ENCODE measurements at regions not wholly inside any gene's neighbourhood (a gene's known extent, or its start where the extent isn't known, plus 50 kb on each side); places are given as distances from the start of the nearest gene placed in this dataset.

DNA sequence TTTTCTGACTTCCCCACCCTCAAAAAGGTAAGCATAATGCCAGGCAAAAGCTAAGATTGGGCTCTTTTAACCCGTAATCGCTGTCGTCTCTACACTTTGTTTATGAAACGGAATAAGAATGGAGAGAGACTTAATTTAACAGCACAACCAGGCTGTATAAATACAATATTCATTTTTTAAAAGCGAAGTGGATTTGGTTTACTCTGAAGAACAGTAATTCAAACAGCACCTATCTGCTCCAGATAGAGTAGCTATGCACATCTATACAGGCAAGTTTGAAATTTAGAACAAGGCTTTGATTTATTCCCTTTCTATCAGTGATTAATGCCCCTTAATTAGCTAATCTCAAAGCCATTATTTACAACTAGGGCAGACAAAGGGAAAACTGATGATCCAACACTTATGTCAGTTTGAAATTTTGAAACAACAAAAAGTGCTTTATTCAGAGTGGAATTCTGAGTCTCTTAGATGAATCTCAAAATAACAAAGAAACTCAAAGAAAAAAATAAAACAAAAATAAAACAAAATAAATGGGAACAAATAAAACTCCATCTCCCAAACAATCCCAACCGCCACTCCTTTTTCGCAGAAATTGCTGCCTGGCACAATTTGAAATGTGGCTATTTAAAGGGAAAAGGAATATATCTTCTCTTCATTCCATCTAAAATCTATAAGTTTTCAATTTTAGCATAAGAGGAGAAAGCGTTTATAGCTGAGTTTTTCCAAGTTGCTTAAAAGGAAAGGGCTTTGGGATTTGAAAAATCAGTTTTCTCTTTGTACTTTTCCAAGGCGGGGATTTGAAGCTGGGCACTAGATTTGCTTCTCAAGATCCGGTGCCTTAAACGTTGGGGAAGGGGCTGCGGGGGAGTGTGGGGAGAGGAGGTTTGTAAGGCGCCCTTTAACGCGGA, 298.6 kb downstream of the PARP8 start:
- H3K9me3 ChIP-seq (replicated peaks; ENCODE audit: control insufficient read depth, low read depth, low read length): no peaks in the 10 kb centered on the region
- no peak overlapping the region for H3K4me3 ChIP-seq (ENCODE audit: low read length)
- 100% methylated on average over 1 of the region's 15 CpGs for WGBS (ENCODE audit: insufficient coverage)
- H3K4me1 ChIP-seq (ENCODE audit: control insufficient read depth, insufficient read depth, low read length): peaks cover 52% of the 10 kb centered on the region
- H3K36me3 ChIP-seq (ENCODE audit: control insufficient read depth, insufficient read depth, low read length): no peaks in the 10 kb centered on the region
- H3K27me3 ChIP-seq (ENCODE audit: control insufficient read depth, insufficient read depth, low read length): peaks cover 67% of the 10 kb centered on the region
- no peak overlapping the region for H3K27ac ChIP-seq (ENCODE audit: low read length)
- no peak for DNase-seq

DNA sequence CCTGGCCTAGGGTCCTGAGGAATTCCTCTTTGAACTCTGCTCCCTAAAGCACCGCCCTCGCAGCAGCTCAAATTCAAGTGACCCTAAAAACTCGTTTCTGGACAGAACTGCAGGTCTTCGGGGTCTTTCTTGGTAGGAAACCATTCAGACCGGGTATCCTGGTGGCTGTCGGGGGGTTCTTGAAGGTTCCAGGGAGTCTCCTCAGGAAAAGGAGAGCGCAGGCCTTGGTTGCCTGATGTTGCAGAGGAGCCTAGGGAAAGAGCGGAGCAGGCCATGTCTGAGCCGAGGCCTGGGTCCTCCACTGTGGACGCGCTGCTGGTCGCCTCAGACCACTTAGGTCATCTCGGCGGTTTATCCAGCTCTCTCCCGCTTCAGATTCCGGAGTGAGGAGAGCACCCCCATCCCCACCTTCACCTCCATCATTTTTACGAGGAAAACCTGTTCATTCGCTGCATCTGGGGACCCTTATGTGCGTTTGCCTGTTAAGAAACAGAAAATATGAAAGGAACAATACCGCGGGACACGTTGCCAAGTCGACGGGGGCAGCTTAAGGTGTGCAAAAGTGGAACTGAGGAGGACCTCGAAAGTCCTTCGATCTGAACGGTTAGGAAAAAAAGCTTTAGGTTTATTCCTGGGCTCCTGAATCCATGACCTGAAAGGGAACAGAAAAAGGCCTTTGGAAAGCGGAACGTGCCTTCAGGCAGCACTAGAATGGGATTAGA, 299.4 kb downstream of the PARP8 start:
- Histone ChIP-seq H3K9me3 (replicated peaks; ENCODE audit: control insufficient read depth, low read depth, low read length) (no peaks in the 10 kb centered on the region), H3K4me3 (ENCODE audit: low read length) (no peak overlapping the region), H3K27me3 (ENCODE audit: control insufficient read depth, insufficient read depth, low read length) (peaks cover 72% of the 10 kb centered on the region), H3K36me3 (ENCODE audit: control insufficient read depth, insufficient read depth, low read length) (no peaks in the 10 kb centered on the region), H3K27ac (ENCODE audit: low read length) (no peak overlapping the region), H3K4me1 (ENCODE audit: control insufficient read depth, insufficient read depth, low read length) (peaks cover 52% of the 10 kb centered on the region)
- no peak for DNase-seq
- 60% methylated on average over 29 of the region's 29 CpGs for WGBS (ENCODE audit: insufficient coverage)

GRCh38 chr5:50967009-50967562, 300.6 kb downstream of the PARP8 start:
- Histone ChIP-seq H3K36me3 (ENCODE audit: control insufficient read depth, insufficient read depth, low read length) (no peaks in the 10 kb centered on the region), H3K4me1 (ENCODE audit: control insufficient read depth, insufficient read depth, low read length) (peaks cover 52% of the 10 kb centered on the region), H3K27ac (ENCODE audit: low read length) (no peak overlapping the region), H3K4me3 (ENCODE audit: low read length) (peak overlapping the region; percentile 29), H3K9me3 (replicated peaks; ENCODE audit: control insufficient read depth, low read depth, low read length) (no peaks in the 10 kb centered on the region), H3K27me3 (ENCODE audit: control insufficient read depth, insufficient read depth, low read length) (peaks cover 72% of the 10 kb centered on the region)
- DNase-seq: peak; percentile 26
- WGBS (ENCODE audit: insufficient coverage): 3% methylated on average over 5 of the region's 12 CpGs

DNA sequence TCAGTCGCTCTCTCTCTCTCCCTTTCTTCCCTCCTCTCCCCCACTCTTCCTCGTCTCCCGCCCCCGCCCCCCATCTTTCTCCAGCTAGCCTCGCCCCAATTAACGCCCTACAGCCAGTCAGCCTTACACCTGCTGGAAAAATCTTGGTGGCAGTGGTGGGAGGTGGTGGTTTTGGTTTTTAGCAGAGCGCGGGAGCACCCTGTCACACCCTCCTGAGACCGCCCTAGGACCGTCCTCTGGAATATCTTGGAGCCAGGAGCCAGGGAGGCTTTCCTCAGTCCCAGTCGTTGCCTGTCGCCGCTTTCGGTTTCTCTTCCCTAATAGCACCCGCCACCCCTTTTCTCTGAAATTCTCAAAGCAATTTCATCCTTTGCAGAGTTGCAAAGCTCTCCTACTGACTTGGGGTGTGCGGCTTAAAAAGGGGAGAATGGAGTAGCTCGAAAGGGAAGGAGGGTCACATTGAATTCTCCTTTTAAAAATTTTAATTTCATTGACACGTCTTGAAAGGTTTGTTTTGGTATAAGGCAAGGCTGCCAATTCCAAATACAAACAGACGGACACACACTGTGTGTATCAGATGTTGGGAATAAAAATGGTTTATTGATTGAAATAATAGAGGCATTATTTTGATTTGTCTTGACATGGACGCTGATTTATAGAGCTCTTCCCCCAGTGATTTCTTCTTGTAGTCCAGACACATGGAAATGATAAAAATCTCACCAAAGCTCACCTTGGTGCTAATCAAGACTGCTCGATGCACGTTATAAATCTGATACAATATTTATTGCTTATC, 301.3 kb downstream of the PARP8 start:
- peaks cover 76% of the 10 kb centered on the region for H3K27me3 ChIP-seq (ENCODE audit: control insufficient read depth, insufficient read depth, low read length)
- no peak overlapping the region for H3K27ac ChIP-seq (ENCODE audit: low read length)
- H3K4me1 ChIP-seq (ENCODE audit: control insufficient read depth, insufficient read depth, low read length): peaks cover 52% of the 10 kb centered on the region

GRCh38 chr5:50968356-50969149, 302.1 kb downstream of the PARP8 start:
- H3K27ac ChIP-seq (ENCODE audit: low read length): no peak overlapping the region
- peak; percentile 5 for DNase-seq
- peaks cover 71% of the 10 kb centered on the region for H3K27me3 ChIP-seq (ENCODE audit: control insufficient read depth, insufficient read depth, low read length)
- H3K4me1 ChIP-seq (ENCODE audit: control insufficient read depth, insufficient read depth, low read length): peaks cover 45% of the 10 kb centered on the region
- H3K9me3 ChIP-seq (replicated peaks; ENCODE audit: control insufficient read depth, low read depth, low read length): no peaks in the 10 kb centered on the region
- H3K4me3 ChIP-seq (ENCODE audit: low read length): no peak overlapping the region
- H3K36me3 ChIP-seq (ENCODE audit: control insufficient read depth, insufficient read depth, low read length): no peaks in the 10 kb centered on the region
- WGBS (ENCODE audit: insufficient coverage): 3% methylated on average over 11 of the region's 23 CpGs

More for the DNA sequence above, 301.3 kb downstream of the PARP8 start:
- Histone ChIP-seq H3K4me3 (ENCODE audit: low read length) (peak overlapping the region; percentile 29), H3K9me3 (replicated peaks; ENCODE audit: control insufficient read depth, low read depth, low read length) (no peaks in the 10 kb centered on the region), H3K36me3 (ENCODE audit: control insufficient read depth, insufficient read depth, low read length) (no peaks in the 10 kb centered on the region)
- DNase-seq: peak; percentile 36
- WGBS (ENCODE audit: insufficient coverage): 0% methylated on average over 5 of the region's 22 CpGs

DNA sequence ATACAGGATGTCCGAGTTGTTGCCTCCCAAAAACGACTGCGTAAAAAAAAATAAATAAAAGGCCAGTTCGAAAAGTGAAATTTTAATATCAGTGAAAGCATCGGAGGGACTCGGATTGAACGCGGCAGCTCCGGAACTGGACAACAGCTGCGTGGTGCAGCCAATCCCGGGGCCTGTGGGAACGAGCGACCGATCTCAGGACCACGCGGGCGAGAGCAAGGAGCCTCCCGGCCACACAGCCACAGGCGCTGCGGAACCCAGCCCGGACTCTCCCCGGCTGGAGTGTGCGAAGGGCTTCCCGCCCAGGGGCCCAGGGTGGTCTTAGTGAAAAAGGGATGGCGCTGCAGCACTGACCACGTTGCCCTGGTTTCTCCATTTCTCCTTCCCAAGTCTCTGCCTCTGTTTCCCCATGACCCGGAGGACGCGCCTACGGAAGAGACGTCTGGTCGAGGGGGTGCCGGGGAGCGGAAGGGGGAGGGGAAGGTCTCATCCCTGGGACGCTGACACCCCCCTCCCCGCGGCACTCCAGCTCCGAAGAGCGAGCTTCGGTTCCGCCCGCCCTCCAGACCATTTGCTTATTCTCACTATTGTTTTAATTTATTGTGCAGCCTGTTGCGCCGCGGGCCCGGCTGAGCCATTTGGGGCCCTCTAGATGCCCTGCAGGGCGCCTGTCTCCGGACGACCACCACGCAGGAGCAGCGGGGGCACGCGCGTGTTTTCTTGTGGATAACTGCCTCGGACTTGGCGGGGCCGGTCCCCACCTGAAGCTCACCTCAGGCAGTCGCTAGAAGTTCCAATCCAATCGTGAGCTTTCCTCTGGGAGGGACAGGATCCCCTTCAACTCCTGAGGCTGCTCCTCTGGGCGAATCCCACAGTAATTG, 303.0 kb downstream of the PARP8 start:
- Histone ChIP-seq H3K4me3 (ENCODE audit: low read length) (peak overlapping the region; percentile 24), H3K4me1 (ENCODE audit: control insufficient read depth, insufficient read depth, low read length) (peaks cover 37% of the 10 kb centered on the region), H3K27ac (ENCODE audit: low read length) (no peak overlapping the region), H3K9me3 (replicated peaks; ENCODE audit: control insufficient read depth, low read depth, low read length) (no peaks in the 10 kb centered on the region), H3K36me3 (ENCODE audit: control insufficient read depth, insufficient read depth, low read length) (no peaks in the 10 kb centered on the region), H3K27me3 (ENCODE audit: control insufficient read depth, insufficient read depth, low read length) (peaks cover 62% of the 10 kb centered on the region)
- WGBS (ENCODE audit: insufficient coverage): 1% methylated on average over 44 of the region's 60 CpGs
- peak; percentile 19 for DNase-seq

GRCh38 chr5:50975840-50976239, 309.4 kb downstream of the PARP8 start:
- Histone ChIP-seq H3K27ac (ENCODE audit: low read length) (no peak overlapping the region), H3K9me3 (replicated peaks; ENCODE audit: control insufficient read depth, low read depth, low read length) (no peaks in the 10 kb centered on the region), H3K4me1 (ENCODE audit: control insufficient read depth, insufficient read depth, low read length) (no peaks in the 10 kb centered on the region), H3K4me3 (ENCODE audit: low read length) (no peak overlapping the region), H3K27me3 (ENCODE audit: control insufficient read depth, insufficient read depth, low read length) (peaks cover 5% of the 10 kb centered on the region), H3K36me3 (ENCODE audit: control insufficient read depth, insufficient read depth, low read length) (no peaks in the 10 kb centered on the region)
- no peak for DNase-seq
- 80% methylated on average over 1 of the region's 2 CpGs for WGBS (ENCODE audit: insufficient coverage)

DNA sequence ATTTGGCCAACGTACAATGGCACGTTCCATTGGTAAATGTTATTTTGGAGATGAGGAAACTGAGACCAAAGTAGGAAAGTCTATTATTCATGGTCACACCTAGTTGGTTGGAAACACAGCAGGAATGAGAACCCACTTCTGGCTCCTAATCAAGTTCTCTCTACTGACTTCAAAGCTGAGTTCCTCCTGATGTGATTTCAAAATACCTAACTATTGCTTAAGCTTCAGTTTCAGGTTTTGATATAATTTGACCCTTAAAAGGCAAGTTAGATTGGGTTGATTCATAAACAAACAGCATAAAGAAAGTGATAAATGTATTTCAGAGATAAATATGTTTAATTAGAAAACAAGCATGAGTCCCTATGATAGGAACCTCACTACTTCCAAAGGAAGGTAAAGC, 312.5 kb downstream of the PARP8 start:
- Histone ChIP-seq H3K9me3 (replicated peaks; ENCODE audit: control insufficient read depth, low read depth, low read length) (no peaks in the 10 kb centered on the region), H3K27ac (ENCODE audit: low read length) (no peak overlapping the region), H3K27me3 (ENCODE audit: control insufficient read depth, insufficient read depth, low read length) (no peaks in the 10 kb centered on the region), H3K4me1 (ENCODE audit: control insufficient read depth, insufficient read depth, low read length) (no peaks in the 10 kb centered on the region), H3K36me3 (ENCODE audit: control insufficient read depth, insufficient read depth, low read length) (no peaks in the 10 kb centered on the region), H3K4me3 (ENCODE audit: low read length) (no peak overlapping the region)
- no CpG with 5 or more reads among the region's 2 CpGs for WGBS (ENCODE audit: insufficient coverage)
- DNase-seq: no peak

All from muscle of leg (tissue), 3 donors.